OCI-LY1 (cell line): ENCODE measurements at regions not wholly inside any gene's neighbourhood (a gene's known extent, or its start where the extent isn't known, plus 50 kb on each side); places are given as distances from the start of the nearest gene placed in this dataset.

Experiments
- EZH2 ChIP-seq: fragments of 200-600 bp; sonication (generic), shearing (Covaris generic); IDR thresholded peaks from 2 replicates; pipeline ENCODE4 v1.8.0; 2017; ENCODE audit warnings: borderline replicate concordance, mixed run types, mild to moderate bottlenecking, antibody characterized with exemption, low read length, moderate library complexity, mixed read lengths
- TF ChIP-seq, protein P1 (sequence below): fragments of 200-600 bp; sonication (generic), shearing (Covaris generic); IDR thresholded peaks from 2 replicates; pipeline ENCODE4 v1.5.1; 2017; ENCODE audit warnings: mild to moderate bottlenecking, antibody characterized with exemption, low read length, moderate library complexity, mixed read lengths

DNA sequence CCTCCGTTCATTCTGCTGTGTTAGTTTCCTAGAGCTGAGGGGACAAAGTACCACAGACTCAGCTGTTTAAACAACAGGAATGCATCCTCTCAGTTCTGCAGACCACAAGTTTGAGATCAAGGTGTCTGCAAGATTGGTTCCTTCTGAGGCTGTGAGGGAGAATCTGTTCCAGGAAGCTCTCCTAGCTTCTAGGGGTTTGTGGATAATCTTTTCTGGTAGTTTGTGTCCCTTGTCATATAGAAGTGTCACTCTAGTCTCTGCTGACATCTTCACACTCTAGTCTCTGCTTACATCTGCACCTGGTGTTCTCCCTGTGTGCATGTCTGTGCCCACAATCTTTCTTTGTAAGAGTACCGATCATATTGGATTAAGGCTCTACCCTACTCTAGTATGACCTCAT, 581.8 kb downstream of the RNF144A start:
- TF ChIP-seq, protein P1, sequence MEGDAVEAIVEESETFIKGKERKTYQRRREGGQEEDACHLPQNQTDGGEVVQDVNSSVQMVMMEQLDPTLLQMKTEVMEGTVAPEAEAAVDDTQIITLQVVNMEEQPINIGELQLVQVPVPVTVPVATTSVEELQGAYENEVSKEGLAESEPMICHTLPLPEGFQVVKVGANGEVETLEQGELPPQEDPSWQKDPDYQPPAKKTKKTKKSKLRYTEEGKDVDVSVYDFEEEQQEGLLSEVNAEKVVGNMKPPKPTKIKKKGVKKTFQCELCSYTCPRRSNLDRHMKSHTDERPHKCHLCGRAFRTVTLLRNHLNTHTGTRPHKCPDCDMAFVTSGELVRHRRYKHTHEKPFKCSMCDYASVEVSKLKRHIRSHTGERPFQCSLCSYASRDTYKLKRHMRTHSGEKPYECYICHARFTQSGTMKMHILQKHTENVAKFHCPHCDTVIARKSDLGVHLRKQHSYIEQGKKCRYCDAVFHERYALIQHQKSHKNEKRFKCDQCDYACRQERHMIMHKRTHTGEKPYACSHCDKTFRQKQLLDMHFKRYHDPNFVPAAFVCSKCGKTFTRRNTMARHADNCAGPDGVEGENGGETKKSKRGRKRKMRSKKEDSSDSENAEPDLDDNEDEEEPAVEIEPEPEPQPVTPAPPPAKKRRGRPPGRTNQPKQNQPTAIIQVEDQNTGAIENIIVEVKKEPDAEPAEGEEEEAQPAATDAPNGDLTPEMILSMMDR, result no peak
- no peak for TF ChIP-seq EZH2
